Ishikawa (cell line): ENCODE measurements at regions not wholly inside any gene's neighbourhood (a gene's known extent, or its start where the extent isn't known, plus 50 kb on each side); places are given as distances from the start of the nearest gene placed in this dataset.

Experiments
- CREB1 ChIP-seq: IDR thresholded peaks from 2 replicates; pipeline ENCODE4 v1.6.1; 2012; ENCODE audit warnings: low read depth
- EP300 ChIP-seq: IDR thresholded peaks from 2 replicates; pipeline ENCODE4 v1.6.1; 2012; ENCODE audit warnings: borderline replicate concordance
- FOXM1 ChIP-seq: IDR thresholded peaks from 2 replicates; pipeline ENCODE4 v1.6.1; 2012; ENCODE audit warnings: low read depth, borderline replicate concordance
- MAX ChIP-seq: IDR thresholded peaks from 2 replicates; pipeline ENCODE4 v1.6.1; 2012
- RAD21 ChIP-seq: IDR thresholded peaks from 2 replicates; pipeline ENCODE4 v1.6.1; 2012; ENCODE audit warnings: low read depth
- REST ChIP-seq: IDR thresholded peaks from 2 replicates; pipeline ENCODE4 v1.6.1; 2012; ENCODE audit warnings: low read depth, mild to moderate bottlenecking
- TAF1 ChIP-seq: IDR thresholded peaks from 2 replicates; pipeline ENCODE4 v1.6.1; 2012; ENCODE audit warnings: low read depth, mild to moderate bottlenecking
- TCF12 ChIP-seq: IDR thresholded peaks from 2 replicates; pipeline ENCODE4 v1.6.1; 2012; ENCODE audit warnings: low read depth
- TEAD4 ChIP-seq: IDR thresholded peaks from 2 replicates; pipeline ENCODE4 v1.6.1; 2012
- YY1 ChIP-seq: IDR thresholded peaks from 2 replicates; pipeline ENCODE4 v1.6.1; 2012; ENCODE audit warnings: low read depth

GRCh38 chr18:51559198-51559901, 361.9 kb upstream of the MEX3C start:
- TF ChIP-seq MAX: no peak
- no peak for TF ChIP-seq REST
- no peak for TF ChIP-seq YY1
- TF ChIP-seq TAF1: no peak
- no peak for TF ChIP-seq EP300
- no peak for TF ChIP-seq RAD21
- no peak for TF ChIP-seq TEAD4
- no peak for TF ChIP-seq FOXM1
- TF ChIP-seq TCF12: no peak
- no peak for TF ChIP-seq CREB1
